G401.6 (cell line): ENCODE measurements at regions not wholly inside any gene's neighbourhood (a gene's known extent, or its start where the extent isn't known, plus 50 kb on each side); places are given as distances from the start of the nearest gene placed in this dataset.

ENCODE experiments used
- FAIRE-seq: peaks from 2 replicates; lab custom pipeline; 2012; peaks lifted over from hg19 to GRCh38; lab: Jason Lieb, UNC

DNA sequence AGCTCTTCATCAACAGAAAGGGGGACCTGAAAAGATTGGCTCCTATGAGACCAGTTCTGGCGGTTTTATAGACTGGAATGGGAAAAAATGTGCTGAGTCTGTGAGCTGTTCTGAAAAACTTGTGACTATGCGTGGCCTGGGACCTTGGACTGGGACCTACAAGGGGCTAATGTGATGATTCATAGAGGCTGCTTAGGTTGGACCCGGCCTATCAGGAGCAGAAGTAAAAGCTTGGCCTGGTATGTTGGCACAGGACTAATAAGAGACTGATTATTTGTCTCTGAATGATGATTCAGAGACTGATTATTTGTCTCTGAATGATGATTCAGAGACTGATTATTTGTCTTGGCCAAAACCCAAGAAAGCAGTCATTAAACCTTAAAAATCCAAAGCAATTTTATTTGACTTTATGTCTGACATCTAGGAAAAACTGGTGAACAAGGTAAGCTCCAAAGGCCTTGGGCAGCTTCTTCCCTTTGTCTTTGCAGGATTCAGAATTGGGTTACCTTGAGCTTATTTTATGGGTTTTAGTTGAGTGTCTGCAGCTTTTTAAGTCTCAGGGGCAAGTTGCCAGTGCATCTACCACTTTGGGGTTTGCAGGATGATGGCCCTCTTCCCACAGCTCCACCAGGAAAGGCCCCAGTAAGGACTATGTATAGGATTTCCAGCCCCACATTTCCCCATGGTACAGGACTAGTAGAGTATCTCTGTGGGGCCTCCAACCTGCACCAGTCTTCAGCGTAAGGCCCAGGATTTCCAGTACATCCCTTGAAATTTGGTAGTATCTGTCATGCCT lies 390.3 kb downstream of the KDM5D start:
- no peak for FAIRE-seq

DNA sequence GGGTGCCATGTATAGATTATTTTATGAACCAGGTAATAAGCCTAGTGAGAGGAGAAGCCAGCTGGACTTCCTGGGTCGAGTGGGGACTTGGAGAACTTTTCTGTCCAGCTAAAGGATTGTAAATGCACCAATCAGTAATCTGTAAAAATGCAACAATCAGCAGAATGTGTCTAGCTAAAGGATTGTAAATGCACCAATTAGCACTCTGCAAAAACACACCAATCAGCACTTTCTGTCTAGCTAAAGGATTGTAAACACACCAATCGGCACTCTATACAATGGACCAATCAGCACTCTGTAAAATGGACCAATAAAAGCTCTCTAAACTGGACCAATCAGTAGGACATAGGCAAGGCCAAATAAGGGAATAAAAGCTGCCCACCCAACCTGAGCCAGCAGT lies 392.9 kb downstream of the KDM5D start:
- no peak for FAIRE-seq

DNA sequence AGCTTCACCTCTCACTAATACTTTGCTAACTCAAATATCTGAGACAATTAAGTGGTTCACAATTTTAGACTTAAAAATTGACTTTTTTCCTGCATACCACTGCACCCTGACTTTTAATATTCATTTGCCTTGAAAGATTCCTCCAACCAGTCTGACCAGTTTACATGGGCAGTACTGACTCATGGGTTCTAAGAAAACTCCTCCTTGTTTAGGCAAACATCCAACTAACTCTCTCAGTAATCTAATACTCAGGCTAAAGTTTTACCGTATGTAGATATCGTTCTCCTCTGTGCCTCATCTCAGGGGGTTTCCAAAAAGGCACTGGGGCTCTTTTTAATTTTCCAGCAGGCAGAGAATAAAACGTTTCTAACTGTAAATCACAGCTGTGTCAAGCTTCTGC lies 422.8 kb downstream of the KDM5D start:
- no peak for FAIRE-seq

DNA sequence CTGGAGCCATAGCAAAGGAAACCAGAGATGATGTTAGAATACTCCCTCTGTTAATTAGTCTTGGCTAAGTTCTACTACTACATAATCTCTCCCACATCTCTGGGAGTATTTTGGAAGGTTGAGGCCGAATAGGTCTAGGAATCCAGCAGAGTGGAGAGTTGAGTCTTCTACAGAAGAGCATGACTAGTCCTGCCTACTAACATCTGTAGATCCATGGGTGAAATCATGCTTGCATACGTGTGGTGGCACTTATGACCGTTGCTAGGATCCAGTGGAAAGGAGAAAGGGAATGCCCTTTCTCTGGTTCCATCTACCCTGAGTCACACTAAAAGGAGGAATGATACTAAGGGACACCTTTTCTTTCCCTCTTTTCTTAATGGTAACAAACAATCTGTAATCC lies 425.4 kb downstream of the KDM5D start:
- FAIRE-seq: no peak

DNA sequence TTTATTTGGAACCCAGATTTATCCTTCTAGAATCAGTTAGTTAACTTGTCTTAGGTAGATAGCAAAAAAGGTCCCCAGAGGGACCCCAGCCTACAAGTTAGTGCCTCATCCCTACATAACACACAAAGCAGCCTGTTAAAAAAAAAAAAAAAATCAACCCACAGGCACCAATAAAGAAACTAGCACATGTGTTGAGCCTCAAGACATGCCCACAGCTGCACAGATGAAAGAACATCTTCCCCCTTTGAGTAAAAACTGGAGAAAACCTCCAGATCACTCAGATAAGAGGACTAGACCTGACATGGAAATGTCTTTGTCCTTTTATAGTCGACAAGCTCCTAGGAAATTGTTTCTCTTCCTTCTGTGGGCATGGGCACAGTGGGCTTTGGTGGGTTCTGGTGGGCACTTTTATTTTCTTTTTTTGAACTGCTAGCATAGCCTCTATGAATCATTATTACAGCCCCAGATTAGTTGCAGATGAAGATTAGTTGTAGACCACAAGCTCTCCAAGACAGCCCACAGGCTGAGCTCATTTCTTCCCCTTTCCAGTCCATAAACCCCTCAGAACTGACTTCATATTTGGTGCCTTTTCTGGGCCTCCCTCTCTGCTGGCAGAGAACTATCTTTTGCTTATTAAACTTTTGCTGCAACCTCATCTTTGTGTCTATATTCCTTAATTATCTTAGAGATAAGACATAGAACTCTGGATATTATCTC lies 427.1 kb downstream of the KDM5D start:
- no peak for FAIRE-seq

DNA sequence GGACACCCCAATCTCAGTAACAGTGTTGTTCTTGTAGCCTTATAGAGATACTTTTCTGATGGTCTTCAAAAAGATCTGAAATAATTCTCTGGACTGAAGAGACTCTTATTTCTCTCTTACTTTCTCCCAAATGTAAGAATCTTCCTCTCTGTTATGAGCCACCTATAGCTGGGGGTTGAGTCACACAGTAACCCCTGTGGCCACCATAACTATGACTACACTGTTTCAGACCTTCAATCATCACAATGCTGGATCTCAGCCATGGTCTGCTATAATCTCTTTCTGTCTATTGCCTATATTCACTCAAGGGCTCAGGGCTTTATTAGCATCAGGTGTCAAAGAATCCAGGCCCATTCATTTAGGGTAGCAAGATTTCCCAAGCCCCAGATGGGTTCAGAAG lies 436.9 kb downstream of the KDM5D start:
- no peak for FAIRE-seq

DNA sequence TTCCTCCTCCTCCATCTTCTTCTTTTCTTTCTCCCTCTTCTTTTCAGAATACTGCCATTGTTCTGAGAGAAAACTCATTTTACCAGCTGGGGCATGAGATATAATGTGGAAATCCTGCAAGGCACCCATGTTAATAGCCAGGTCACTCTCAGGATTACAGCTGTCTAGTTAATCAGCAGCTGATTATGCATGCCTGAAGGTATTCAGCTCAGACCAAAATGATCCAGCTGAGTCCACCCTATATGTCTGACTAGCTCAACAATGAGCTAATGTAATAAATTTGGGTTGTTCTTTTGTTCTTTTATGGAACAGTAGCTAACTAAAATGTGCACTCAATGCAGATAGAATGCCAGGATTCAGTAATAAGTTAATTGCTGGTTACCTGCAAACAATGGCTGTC lies 441.4 kb downstream of the KDM5D start:
- FAIRE-seq: no peak

DNA sequence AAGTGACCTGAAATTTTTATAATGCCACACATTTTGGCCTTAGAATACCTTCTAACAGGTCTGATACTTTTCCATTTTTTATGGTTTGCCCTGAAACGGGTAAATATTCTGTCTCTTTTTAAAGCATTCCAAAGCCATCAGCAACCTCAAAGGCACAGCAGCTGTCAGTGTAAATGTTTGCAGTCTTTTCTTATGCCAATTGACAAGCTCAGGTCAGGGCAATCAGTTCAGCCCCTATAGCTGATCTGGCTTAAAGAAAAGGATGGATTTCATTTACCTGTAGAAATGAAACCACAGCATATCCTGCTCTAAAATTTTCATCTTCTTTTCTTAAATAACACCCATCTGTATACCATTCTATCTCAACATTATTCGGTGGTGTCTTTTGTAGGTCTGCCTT lies 453.6 kb downstream of the KDM5D start:
- no peak for FAIRE-seq

DNA sequence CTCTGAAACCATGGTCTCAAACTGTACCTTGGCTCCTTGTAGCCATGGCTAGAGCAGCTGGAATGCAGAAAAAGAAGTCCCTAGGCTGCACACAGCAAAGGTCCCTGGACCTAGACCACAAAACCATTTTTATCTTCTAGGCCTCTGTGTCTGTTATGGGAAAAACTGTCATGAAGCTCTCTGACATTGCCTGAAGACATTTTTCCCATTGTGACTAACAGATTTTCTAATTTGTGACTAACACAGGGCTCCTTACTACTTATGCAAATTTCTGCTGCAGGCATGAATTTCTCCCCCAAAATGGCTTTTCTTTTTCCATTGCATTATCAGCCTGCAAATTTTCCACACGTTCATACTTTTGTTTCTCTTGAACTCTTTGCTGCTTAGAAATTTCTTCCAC lies 470.4 kb downstream of the KDM5D start:
- no peak for FAIRE-seq

DNA sequence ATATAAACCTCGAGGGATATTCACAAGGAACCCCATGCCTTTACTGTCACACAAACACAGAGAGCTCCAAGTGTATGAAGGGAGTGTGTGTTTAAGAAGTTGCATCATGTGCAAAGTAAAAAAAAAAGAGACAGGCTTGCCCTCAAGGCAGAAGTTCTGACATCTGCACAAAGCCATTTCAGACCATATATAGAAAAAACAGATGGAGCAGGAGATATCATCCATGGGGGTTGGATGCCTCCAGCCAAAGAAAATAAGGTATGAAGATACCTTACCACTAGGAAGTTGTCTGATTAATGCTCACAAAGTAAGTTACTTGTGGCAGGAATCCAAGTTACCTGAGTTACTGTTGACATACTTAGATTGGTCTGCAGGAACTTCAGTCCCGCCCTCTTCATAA lies 476.2 kb downstream of the KDM5D start:
- no peak for FAIRE-seq

DNA sequence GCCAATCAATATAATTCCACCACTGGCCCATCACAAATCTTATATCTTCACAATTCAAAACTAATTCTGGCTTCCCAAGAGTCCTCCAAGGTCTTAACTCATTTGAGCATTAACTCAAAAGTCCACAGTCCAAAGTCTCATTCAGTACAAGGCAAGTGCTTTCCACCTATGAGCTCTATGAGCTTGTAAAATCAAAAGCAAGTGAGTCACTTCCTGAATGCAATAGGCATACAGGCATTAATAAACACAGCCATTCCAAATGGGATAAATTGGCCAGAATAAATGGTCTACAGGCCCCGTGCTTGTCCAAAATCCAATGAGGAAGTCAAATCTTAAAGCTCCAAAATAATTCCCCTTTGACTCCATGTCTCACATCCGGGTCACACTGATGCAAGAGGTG lies 479.1 kb downstream of the KDM5D start:
- FAIRE-seq: no peak

DNA sequence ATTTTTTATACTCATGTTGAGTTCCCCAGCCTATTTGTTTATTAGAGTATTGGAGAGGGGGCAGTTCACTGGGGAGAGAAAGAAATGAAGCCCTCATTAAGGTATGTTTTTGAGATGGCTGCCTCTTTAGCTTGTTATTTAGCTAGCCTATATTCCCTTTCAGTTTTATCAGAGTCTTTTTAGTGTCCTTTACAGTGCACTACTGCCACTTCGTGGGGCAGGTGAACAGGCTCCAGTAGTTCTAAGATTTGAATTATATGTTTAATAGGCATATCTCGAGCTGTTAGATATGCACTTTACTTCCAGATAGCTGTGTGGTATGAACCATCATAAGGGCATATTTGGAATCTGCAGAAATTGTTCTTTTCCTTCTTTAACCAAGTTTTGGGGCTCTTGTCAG lies 482.2 kb downstream of the KDM5D start:
- no peak for FAIRE-seq

DNA sequence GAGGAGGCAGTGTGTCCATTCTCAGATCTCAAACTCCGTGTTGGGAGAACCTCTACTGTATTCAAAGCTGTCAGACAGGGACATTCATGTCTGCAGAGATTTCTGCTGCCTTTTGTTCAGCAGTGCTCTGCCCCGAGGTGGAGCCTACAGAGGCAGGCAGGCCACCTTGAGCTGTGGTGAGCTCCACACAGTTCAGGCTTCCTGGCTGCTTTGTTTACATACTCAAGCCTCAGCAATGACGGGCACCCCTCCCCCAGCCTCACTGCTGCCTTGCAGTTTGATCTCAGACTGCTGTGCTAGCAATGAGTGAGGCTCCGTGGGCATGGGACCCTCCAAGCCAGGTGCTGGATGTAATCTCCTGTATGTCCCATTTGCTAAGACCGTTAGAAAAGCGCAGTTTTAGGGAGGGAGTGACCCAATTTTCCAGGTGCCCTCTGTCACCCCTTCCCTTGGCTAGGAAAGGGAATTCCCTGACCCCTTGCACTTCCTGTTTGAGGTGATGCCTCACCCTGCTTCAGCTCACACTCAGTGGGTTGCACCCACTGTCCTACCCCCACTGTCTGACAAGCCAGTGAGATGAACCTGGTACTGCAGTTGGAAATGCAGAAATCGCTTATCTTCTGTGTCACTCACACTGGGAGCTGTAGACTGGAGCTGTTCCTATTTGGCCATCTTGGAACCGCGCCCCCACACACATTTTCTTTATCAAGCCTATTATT lies 458.9 kb upstream of the HSFY2 start:
- FAIRE-seq: no peak

DNA sequence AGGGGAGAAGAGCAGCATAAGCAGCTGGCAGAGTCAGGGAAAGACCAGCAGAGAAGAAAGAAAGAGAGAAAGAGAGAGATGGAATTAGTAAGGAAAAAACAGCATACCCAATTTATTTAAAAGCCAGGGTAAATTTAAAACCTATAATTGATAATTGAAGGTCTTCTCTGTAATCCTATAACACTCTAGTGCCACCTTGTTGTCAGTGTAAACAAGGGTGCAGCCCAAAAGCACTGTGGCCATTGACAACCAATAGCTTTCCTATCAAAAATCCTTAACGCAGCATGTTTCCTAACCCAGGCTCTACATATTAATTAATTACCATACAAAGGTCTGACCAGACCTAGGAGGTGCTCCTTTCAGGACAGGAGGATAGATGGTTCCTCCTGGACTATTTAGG lies 447.2 kb upstream of the HSFY2 start:
- no peak for FAIRE-seq

DNA sequence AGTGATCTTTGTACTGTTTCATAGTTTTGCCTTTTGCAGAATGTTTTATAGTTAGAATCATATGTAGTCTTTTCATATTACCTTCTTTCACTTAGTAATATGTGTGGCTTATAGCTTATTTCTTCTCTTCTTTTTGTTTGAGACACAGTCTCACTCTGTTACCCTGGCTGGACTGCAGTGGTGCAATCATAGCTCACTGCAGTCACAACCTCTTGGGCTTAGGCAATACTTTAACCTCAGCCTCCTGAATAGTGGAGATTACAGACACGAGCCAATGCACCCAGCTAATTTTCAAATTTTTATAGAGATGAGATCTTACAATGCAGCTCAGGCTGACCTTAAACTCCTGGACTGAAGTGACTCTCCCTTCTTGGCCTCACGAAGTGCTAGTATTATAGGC lies 435.4 kb upstream of the HSFY2 start:
- no peak for FAIRE-seq

DNA sequence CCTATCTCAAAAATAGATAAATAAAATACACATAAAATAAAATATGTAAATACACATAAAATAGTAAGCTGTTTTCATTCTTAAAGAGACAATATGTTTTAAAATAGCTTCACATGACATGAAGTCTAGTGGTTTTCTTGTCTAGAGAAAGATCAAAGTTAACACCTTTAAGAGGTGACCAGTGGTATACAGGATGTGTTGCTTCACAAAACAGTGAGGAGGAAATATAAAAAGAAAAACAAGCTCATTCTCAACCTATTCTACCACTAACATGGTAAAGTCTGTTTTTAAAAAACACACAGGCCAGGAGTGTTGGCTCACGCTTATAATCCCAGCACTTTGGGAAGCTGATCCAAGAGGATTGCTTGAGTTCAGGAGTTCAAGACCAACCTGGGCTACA lies 433.5 kb upstream of the HSFY2 start:
- FAIRE-seq: no peak

DNA sequence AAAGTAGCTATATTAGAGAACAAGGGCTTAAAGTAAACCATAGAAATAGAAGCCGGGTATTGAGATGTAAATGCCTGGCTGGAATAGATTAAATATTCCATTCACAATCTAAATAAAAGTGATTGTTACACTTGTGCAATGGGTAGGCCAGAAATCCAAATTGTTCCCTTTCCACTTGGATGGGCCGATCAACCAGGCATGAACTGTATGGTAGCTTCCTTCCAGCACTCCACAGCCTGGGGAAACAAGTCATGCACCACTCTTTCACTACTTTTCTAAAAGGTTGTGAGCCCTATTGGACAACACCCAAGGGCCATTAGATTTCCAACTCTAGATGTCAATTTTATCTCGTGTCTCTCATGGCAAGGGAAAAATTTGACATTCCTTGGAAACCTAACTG lies 407.3 kb upstream of the HSFY2 start:
- no peak for FAIRE-seq

DNA sequence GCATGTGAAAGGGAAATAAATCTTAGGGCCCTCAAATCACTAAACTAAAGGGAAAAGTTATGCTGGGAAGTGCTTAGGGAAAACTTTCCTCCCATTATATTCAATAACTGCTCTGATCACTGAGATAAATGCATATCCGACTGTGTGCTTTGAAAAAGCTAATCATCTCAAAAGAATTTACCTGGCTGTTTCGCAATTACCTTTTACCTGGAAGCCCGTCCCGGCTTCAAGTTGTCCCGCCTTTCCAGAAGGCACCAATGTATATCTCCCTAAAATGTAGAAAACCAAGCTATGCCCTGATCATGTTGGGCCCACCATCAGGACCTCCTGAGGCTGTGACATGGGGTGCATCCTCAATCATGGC lies 394.6 kb upstream of the HSFY2 start:
- no peak for FAIRE-seq

DNA sequence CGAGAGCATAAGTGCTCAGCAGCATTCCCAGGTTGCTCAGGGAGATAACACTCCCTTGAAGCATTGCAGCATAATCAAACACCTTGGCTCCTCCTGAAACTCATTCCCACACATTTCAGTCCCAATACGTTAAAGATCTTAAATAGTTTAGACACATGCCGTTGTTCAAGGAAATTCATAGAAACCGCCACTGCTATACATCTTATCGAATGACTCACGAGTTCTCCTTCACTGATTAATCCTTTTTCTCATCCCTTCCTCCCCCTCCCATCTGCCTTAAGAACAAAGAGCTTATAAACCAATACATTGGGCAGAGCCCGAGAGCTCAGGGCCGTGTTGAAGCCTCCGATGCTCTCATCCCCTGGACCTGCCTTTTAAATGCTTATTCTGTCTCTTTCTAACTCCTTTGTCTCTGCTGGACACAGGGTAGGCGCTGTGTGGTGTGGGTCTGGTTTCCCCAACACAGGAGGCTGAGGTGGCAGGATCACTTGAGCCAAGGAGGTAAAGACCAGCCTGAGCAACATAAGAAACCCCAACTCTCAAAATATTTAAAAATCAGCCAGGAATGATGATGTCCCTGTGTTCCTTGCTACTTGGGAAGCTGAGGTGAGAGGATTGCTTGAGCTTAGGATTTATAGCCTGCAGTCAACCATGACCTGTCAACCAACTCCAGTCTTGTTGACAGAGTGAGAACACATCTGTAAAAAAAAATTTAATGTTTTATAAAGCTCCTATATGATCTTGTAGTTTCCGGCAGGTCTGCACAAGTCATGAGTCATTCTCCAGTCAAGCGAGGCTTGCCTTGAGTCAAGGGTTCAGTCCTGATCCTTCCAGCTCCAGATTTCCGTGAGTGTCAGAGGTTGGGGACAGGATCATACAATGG lies 394.0 kb upstream of the HSFY2 start:
- no peak for FAIRE-seq

DNA sequence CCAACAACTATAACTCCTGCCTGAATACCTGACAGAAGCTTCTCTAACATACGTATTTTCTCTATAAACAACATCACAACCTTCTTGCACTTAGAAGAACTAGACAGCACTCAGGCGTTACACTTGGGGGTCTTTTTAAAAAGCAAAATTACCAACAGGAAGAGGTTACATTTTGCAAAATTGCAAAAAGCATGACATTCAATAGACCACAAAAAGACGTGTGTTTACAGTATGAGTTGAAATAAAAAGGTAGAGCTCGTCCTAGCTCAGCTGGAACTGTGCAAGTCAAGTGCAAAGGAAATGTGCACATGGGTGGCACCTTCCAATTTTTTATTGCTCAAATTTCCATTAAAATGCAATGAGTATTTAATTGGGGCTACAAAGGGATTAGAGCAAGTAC lies 375.2 kb upstream of the HSFY2 start:
- FAIRE-seq: no peak

DNA sequence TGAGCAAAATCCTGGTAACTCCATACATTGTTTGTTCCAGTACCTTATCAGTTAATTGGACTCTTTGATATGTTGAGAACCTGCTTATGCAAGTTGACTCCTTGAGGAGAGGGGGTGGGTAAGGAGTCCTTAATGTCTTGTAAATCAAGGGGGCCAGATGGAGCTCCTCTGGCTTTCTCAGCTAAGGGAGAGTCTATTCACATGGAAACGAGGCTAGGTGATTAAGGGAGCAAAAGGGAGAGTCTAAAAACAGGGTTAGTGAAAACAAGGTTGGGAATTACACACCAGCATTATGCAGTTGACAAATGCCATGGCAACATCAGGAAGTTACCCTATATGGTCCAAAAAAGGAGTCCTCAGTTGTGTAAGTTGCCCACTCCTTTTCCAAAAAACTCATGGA lies 372.8 kb upstream of the HSFY2 start:
- FAIRE-seq: no peak

DNA sequence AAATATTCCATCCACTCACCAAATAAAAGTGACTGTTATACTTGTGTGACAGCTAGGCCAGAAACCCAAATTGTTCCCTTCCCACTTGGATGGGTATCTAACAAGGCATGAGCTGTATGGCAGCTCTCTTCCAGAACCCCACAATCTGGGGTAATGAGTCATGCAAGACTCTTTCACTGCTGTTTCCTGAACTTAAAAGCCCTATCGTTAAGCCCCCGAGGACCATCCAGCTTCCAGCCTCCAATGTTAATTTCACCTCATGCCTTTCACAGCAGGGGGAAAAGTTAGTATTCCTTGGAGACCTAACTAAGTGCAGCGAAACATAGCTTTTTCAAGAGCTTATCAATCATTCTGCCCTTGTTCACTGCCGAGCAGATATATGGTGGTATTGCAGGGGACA lies 368.6 kb upstream of the HSFY2 start:
- FAIRE-seq: no peak
